Omental fat pad (tissue), 3 donors: ENCODE measurements at regions not wholly inside any gene's neighbourhood (a gene's known extent, or its start where the extent isn't known, plus 50 kb on each side); places are given as distances from the start of the nearest gene placed in this dataset.

Source experiments
- ATAC-seq: fragments of 150-250 bp; one replicate; pipeline ENCODE4 v1.9.1; 2016; ENCODE audit warnings: mild to moderate bottlenecking, moderate library complexity; ENCODE audit not compliant: low FRiP score
- DNase-seq: peaks from one replicate; pipeline ENCODE4 v3.0.0-alpha.2; 2019; ENCODE audit warnings: low spot score
- TF ChIP-seq, protein P1 (sequence below), 3 donors: fragments of 450-650 bp; IDR thresholded peaks; one replicate each; pipeline ENCODE4 v1.5.1; 2016 to 2017; ENCODE audit warnings: antibody characterized with exemption in 3 of 3, mild to moderate bottlenecking in 3 of 3, moderate library complexity in 2 of 3

DNA sequence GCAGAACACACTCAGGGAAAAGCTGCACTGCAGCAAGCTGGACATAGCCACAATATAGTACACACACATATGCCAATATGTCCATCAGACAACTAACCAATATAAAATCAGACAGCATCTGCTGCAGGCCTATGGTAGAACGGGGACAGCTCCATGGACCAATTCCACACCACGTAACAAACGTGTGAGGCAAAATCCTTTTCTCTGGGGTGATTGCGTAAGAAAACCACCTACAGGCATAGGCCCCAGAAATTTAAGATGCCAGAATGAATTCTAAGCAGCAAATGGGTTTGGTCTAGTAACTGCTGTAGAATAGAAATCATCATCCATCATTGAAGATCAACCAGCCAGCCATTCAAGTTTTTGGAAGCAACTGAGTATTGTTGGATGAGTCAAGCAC, 368.9 kb upstream of the TMPO start:
- ATAC-seq (no peak), DNase-seq (no peak)
- TF ChIP-seq, protein P1, sequence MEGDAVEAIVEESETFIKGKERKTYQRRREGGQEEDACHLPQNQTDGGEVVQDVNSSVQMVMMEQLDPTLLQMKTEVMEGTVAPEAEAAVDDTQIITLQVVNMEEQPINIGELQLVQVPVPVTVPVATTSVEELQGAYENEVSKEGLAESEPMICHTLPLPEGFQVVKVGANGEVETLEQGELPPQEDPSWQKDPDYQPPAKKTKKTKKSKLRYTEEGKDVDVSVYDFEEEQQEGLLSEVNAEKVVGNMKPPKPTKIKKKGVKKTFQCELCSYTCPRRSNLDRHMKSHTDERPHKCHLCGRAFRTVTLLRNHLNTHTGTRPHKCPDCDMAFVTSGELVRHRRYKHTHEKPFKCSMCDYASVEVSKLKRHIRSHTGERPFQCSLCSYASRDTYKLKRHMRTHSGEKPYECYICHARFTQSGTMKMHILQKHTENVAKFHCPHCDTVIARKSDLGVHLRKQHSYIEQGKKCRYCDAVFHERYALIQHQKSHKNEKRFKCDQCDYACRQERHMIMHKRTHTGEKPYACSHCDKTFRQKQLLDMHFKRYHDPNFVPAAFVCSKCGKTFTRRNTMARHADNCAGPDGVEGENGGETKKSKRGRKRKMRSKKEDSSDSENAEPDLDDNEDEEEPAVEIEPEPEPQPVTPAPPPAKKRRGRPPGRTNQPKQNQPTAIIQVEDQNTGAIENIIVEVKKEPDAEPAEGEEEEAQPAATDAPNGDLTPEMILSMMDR (IDR thresholded peaks at IDR 0.05), result no peak

DNA sequence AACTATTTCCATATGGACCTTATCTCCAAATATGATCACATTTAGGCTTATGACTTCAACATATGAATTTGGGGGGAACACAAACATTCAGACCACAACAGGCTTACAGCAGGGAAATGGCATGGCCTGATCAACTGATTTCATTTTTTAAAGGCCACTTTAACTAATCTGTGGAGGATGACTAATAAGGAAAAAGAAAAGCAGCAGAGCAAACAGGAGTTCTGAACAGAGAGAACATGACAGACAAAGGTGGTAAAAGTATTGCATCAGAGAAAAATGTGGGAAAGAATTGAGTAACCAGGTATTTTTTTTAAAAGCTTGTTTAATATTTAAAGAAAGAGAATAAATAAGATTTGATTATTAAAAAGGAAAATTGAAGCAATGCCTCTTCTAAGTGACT, 366.1 kb upstream of the TMPO start:
- DNase-seq (no peak), ATAC-seq (no peak)
- TF ChIP-seq, protein P1 (IDR thresholded peaks at IDR 0.05), result no peak

DNA sequence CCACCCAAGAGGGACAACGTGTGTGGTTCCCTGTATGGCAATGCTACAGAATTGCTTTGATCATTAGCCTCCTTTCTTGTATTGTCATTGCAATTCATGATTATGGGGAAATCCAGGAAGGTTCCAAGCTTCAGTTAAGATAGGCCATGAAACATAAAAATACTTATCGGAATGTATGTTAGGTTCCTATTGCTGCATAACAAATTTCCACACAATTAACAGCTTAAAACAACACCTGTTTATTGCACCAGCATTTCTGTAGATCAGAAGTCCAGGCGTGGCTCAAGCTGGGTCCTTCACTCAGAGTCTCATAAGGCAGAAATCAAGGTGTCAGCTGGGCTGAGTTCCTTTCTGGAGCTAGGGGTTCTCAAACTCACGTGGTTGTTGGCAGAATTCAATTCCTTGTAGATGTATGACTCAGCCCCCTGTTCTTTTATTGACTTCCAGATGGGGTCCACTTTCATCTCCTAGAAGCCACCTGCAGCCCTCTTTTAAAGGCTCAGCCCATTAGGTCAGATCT, 365.6 kb upstream of the TMPO start:
- TF ChIP-seq, protein P1 (IDR thresholded peaks at IDR 0.05), result no peak
- ATAC-seq (no peak), DNase-seq (no peak)

DNA sequence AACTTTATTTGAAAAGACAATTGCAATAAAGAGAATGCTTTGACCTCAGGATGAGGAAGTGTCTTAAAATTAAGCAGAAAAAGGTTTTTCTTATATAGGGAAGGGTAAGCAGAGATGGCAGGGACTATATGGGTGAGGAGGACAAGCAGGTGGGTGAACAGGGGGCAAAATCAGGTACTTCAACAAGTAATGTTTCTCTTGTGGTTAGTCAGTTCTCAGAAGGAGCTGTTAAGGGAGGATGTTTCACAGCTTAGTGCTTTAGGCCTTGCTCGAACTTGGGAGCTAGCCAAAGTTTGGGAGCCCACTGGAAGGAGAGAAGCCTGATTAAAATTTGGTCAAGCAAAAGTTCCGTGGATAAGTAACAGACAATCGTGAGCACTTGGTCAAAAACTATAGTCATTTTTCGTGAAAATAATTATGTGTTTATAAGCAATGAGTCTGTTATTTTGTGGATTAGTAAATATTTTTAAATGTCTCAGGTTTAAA, 364.2 kb upstream of the TMPO start:
- ATAC-seq, result no peak
- TF ChIP-seq, protein P1 (IDR thresholded peaks at IDR 0.05), result no peak

DNA sequence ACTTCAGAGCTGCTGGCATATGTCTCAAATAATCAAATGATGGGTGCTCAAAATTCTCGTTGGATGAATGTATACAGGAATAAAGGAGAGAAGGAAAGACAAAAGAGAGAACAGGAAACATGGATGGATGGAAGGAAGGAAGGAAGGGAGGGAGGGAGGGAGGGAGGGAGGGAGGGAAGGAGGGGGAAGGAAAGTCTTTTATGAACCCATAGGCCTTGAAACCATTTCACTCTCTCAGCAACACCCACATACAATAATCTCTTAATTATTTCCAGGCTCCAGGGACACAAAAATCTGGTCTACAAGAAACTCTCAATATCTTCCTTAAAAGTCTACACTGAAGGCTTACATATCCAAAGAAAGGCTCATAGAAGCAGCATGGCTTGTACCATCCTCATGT, 363.4 kb upstream of the TMPO start:
- DNase-seq, result no peak
- no peak for ATAC-seq
- TF ChIP-seq, protein P1 (IDR thresholded peaks at IDR 0.05), result no peak

More for the DNA sequence above, 364.2 kb upstream of the TMPO start:
- DNase-seq, result no peak

DNA sequence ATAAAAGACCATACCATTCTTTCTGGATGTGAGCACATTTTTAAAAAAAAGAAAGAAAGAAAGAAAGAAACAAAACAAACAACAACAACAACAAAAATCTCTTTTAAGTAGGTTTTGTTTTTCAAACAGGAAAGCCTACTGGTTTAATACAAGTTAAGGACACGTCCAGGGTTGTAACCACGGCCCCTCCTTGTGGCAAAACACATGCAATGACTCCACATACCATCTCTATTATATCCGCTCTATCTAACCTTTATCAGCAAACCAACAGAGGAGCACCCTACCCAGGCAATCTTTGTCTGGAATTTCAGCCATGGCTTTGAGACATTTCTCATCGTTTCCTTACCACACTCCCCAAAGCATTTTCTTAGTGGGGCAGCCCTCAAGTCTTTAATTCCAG, 360.5 kb upstream of the TMPO start:
- TF ChIP-seq, protein P1 (IDR thresholded peaks at IDR 0.05), result no peak
- ATAC-seq (no peak), DNase-seq (no peak)

DNA sequence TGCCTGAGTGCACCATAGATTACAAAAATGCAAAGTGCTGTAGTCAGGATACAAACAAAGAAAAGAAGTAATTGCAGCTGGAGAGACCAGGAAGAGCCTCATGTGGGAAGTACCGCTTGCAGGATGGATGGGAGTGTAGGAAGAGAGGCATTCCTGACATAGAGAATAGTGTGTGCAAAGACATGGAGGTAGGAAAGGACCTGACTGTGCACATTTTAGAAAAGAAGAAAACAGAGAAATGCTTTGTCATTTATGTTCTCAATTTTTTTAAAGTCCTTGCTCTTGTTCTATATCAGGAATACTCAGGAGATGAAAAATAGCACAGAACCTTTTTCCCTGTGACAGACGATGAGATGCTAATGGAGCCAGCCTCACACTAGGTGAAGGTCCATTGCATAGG, 358.7 kb upstream of the TMPO start:
- no peak for ATAC-seq
- TF ChIP-seq, protein P1 (IDR thresholded peaks at IDR 0.05), result no peak
- DNase-seq, result no peak
